ENCODE measurements at regions not wholly inside any gene's neighbourhood (a gene's known extent, or its start where the extent isn't known, plus 50 kb on each side); places are given as distances from the start of the nearest gene placed in this dataset.

- no peak for TF ChIP-seq HMGA1 (CRISPR knock-in tag; conservative IDR thresholded peaks at IDR 0.05)
Observed at GRCh38 chr1:238611406-238611805, 720.7 kb upstream of the ZP4 start (continued).

- in situ Hi-C loops (cut with HindIII; ENCODE audit: extremely low pct_ligation_motif_present, low pct_unique_long_range_greater_than_20kb) (no loop called here), intact Hi-C loops (cut with micrococcal nuclease; ENCODE audit: unreplicated experiment) (no loop called here)
- Histone ChIP-seq H3K4me1 (ENCODE audit: insufficient read depth, low read length) (no peaks in the 10 kb centered on the region), H3K9ac (ENCODE audit: insufficient read depth, low read depth, low read length) (no peak overlapping the region), H3K36me3 (replicated peaks in 1 of 2; ENCODE audit: control insufficient read depth in 1 of 2, insufficient read depth in 2 of 2, low read length in 2 of 2) (no peaks in the 10 kb centered on the region), H3K27ac (ENCODE audit: extremely low read length, insufficient read depth, low read length) (no peak overlapping the region), H3K9me3 (ENCODE audit: low read length) (peaks cover 80% of the 10 kb centered on the region), H3K79me2 (ENCODE audit: insufficient read depth, low read length) (no peaks in the 10 kb centered on the region), H3K4me3 (replicated peaks in 1 of 3; ENCODE audit: insufficient read depth in 1 of 3, low read depth in 2 of 3, low read length in 3 of 3) (no peak overlapping the region), H3K4me2 (ENCODE audit: low read depth, low read length) (no peak overlapping the region), H3K27me3 (ENCODE audit: control insufficient read depth in 1 of 2, insufficient read depth in 2 of 2, low read length in 2 of 2) (no peaks in the 10 kb centered on the region), H4K20me1 (ENCODE audit: insufficient read depth, low read length) (no peaks in the 10 kb centered on the region), H2AFZ (ENCODE audit: low read length) (no peak overlapping the region)
- ATAC-seq = no peak
- no peak for TF ChIP-seq ZNF770 (CRISPR knock-in tag; IDR thresholded peaks at IDR 0.05)
- TF ChIP-seq SIX4 (CRISPR knock-in tag; IDR thresholded peaks at IDR 0.05) = no peak
- no peak for TF ChIP-seq MXD4 (CRISPR knock-in tag; IDR thresholded peaks at IDR 0.05)
- no peak for TF ChIP-seq SMC3 (IDR thresholded peaks at IDR 0.05; ENCODE audit: low read length)
- TF ChIP-seq, protein P1, sequence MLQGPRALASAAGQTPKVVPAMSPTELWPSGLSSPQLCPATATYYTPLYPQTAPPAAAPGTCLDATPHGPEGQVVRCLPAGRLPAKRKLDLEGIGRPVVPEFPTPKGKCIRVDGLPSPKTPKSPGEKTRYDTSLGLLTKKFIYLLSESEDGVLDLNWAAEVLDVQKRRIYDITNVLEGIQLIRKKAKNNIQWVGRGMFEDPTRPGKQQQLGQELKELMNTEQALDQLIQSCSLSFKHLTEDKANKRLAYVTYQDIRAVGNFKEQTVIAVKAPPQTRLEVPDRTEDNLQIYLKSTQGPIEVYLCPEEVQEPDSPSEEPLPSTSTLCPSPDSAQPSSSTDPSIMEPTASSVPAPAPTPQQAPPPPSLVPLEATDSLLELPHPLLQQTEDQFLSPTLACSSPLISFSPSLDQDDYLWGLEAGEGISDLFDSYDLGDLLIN (CRISPR knock-in tag; IDR thresholded peaks at IDR 0.05; ENCODE audit: borderline replicate concordance) = no peak
- TF ChIP-seq, protein P2, sequence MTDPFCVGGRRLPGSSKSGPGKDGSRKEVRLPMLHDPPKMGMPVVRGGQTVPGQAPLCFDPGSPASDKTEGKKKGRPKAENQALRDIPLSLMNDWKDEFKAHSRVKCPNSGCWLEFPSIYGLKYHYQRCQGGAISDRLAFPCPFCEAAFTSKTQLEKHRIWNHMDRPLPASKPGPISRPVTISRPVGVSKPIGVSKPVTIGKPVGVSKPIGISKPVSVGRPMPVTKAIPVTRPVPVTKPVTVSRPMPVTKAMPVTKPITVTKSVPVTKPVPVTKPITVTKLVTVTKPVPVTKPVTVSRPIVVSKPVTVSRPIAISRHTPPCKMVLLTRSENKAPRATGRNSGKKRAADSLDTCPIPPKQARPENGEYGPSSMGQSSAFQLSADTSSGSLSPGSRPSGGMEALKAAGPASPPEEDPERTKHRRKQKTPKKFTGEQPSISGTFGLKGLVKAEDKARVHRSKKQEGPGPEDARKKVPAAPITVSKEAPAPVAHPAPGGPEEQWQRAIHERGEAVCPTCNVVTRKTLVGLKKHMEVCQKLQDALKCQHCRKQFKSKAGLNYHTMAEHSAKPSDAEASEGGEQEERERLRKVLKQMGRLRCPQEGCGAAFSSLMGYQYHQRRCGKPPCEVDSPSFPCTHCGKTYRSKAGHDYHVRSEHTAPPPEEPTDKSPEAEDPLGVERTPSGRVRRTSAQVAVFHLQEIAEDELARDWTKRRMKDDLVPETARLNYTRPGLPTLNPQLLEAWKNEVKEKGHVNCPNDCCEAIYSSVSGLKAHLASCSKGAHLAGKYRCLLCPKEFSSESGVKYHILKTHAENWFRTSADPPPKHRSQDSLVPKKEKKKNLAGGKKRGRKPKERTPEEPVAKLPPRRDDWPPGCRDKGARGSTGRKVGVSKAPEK (CRISPR knock-in tag; IDR thresholded peaks at IDR 0.05; ENCODE audit: borderline replicate concordance) = no peak
- TF ChIP-seq MBD4 (IDR thresholded peaks at IDR 0.05; ENCODE audit: borderline replicate concordance, low read length) = no peak
- no peak for TF ChIP-seq CC2D1A (CRISPR knock-in tag; IDR thresholded peaks at IDR 0.05)
- no peak for TF ChIP-seq ZNF513 (CRISPR knock-in tag; conservative IDR thresholded peaks at IDR 0.05)
- no peak for TF ChIP-seq KLF16 (CRISPR knock-in tag; IDR thresholded peaks at IDR 0.05)
- TF ChIP-seq, protein P3, sequence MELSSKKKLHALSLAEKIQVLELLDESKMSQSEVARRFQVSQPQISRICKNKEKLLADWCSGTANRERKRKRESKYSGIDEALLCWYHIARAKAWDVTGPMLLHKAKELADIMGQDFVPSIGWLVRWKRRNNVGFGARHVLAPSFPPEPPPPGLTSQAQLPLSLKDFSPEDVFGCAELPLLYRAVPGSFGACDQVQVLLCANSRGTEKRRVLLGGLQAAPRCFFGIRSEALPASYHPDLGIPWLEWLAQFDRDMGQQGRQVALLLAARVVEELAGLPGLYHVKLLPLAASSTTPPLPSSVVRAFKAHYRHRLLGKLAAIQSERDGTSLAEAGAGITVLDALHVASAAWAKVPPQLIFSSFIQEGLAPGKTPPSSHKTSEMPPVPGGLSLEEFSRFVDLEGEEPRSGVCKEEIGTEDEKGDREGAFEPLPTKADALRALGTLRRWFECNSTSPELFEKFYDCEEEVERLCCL (CRISPR knock-in tag; IDR thresholded peaks at IDR 0.05; ENCODE audit: borderline replicate concordance) = no peak
- TF ChIP-seq HNRNPK (IDR thresholded peaks at IDR 0.05; ENCODE audit: low read depth, low read length, poor library complexity, severe bottlenecking) = no peak
- no TSS peak for BruUV-seq (replicated peaks)
- ChIA-PET CTCF (ENCODE audit: low intra/inter-chr PET ratio, low total read pairs) (no interaction called here), POLR2A (no interaction called here)
- no peak for FAIRE-seq
- no peak for DNase-seq (ENCODE audit: low spot score)
- WGBS (ENCODE audit: low lambda C conversion rate) = 13% methylated on average over 5 of the region's 5 CpGs
Observed at GRCh38 chr1:238608144-238608543, 717.4 kb upstream of the ZP4 start.
